HG03575 (cell line): ENCODE measurements at regions not wholly inside any gene's neighbourhood (a gene's known extent, or its start where the extent isn't known, plus 50 kb on each side); places are given as distances from the start of the nearest gene placed in this dataset.
"Not testable (repeated sequence)": the region's sequence is repeated elsewhere in the genome, so short reads cannot be mapped to it uniquely, and the experiment has no call there.

Source experiments
- ATAC-seq: cut with Tn5 transposase; IDR thresholded peaks from one replicate; pipeline ENCODE4 v1.9.1; 2021; ENCODE audit not compliant: unreplicated experiment, insufficient number of reproducible peaks, low FRiP score; ENCODE audit errors: extremely low read depth

DNA sequence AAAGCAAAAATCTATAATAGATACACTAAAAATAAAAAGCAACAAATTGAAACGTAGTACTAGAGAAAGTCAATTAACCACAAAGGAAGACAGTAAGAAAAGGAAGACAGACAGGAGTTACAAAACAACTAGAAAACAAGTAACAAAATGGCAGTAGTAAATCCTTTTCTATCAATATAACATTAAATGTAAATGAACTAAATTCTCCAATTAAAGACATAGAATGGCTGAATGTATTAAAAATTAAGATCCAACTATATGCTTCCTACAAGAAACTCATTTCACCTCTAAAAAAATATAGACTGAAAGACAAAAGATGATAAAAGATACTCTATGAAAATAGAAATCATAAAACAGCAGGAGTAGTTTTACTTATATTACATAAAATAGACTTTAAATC lies 79.1 kb downstream of the CTH start:
- no peak for ATAC-seq

DNA sequence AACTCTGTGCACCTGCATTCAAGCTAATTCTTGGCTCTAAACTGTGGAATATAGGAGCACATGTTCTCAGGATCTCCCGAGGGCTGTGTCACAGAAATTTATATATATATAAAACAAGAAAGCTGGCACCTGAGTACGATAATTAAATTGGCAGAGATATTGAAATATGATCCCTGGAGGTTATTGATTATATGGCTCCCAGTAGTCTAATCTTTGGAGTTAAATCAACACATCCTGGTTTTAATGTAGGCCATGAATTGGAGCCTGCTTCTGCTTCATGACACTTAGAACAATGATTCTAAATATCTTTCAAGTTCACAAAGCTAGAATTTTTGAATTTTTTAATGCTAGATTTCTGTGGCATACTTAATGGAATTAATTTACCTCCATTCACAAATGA lies 84.3 kb downstream of the CTH start:
- ATAC-seq: no peak

DNA sequence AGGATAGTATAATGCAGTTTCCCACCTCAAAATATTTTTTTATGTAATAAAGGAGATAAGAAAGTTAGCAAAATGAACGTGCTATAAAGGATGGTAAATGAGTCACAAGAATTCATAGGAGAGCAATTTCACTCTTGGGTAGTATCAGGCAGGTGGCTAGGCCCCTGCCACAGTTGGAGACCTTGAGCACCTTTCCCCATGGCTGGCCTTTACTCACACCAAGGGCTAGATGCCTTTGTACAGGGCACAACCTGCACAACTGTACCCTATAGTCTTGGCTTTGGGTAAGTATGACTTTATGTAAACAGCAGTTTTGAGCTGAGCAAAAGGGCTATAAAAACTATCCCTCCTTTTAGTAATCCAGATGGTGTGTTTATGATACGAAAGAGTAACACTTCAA lies 85.1 kb downstream of the CTH start:
- no peak for ATAC-seq

DNA sequence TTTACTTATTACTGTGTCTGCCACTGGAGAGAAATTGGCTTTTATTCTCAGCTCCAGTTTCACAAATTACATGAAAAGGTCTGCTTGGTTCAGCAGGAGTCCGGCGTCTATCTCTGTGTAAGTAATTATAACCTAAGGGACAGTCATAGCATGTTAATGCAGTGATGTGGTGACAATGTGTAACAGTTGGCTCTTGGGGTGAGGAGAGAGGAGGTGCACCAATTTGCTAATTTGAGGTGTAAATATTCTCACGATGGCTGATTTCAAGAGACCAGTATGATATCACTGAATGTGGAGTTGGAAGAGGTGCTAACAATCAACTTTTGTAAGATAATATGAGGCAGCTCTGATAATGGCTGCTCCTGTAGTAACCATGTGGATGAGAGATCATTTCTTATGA lies 86.1 kb downstream of the CTH start:
- ATAC-seq: no peak

DNA sequence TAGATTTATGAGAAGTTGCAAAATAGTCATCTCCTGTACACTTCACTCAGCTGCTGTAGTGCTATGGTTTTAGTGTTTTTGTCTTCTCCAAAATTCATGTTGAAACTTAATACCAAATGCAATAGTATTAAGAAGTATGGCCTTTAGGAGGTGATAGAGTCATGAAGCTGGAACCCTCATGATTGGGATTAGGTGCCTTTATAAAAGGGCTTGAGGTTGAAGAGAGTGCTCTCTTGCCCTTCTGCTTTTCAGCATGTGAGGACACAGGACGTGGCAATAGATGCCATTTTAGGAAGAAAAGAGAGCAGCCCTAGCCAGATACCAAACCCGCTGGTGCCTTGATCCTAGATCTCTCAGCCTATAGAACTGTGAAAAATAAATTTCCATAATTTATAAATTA lies 87.6 kb downstream of the CTH start:
- ATAC-seq: no peak

DNA sequence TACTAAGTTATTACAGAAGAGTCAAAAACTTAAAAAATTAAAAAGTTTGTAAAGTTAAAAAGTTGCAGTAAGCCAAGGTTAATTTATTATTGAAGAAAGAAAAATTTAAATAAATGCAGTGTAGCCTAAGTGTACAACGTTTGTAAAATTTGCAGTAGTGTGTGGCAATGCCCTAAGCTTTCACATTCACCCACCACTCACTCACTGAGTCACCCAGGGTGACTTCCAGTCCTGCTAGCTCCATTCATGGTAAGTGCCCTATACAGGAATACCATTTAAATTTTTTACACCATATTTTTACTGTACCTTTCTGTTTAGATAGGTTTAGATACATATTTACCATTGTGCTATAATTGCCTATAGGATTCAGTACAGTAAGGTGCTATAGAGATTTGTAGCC lies 88.6 kb downstream of the CTH start:
- no peak for ATAC-seq

DNA sequence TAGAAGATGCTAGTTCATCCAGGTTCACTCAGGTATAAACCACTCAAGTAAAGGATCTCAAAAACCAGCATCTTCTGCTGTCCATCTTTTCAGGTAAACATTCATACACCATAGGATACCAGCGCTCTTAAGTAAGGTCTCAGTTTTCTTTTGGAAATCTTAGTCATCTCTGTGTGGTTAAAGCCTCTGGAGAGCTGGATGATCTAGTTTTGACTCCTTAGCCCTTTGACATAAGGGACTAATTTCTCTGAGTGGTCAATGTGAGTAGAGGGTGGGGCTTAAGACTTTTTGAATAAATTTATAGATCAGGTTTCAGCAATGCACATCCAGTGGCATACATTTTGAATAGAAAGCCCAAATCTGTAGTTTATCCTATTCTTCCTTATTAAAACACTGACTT lies 92.3 kb downstream of the CTH start:
- ATAC-seq: no peak

DNA sequence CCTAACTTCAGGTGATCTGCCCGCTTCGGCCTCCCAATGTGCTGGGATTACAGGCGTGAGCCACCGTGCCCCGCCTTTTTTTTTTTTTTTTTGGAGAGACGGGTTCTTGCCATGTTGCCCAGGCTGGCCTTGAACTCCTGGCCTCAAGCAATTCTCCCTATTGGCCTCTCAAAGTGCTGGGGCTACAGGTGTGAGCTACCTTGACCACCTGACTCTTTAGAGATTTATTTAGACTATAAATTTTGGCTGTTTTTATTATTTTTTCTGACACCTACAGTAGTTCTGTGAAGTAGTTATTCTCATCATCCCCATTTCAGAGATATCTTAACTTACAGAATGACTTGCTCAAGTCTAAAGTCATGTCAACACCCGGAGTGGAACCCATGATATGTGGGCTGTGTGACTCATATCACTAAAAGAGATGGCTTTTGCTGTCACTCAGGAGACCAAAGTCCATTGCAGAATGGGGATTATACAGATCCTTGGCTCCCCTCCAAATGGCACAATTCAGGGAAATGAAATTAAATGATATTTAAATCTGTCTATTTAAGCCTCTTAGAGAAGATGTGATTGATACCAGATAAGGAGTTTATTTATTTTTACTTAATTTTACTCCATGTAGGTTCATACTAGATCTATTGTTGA lies 93.2 kb downstream of the CTH start:
- ATAC-seq: peak; percentile 88

DNA sequence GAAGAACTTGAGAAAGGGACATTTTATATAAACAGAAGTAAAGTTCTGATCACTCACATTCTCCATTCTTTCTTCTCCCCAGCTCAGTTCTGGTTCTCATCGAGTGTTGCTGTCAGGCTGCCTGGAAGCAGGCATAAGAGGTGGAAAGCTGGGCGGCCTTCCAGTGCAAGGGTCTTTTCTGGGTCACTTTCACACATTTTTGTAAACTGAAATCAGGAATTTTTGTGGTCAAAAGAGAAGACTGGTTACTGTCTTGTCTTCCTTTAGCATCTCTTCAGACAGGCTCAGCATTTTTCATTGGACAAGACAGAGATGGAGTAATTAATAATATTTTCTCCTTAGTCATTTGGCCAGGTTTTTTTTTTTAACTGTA lies 93.7 kb downstream of the CTH start:
- ATAC-seq: no peak

DNA sequence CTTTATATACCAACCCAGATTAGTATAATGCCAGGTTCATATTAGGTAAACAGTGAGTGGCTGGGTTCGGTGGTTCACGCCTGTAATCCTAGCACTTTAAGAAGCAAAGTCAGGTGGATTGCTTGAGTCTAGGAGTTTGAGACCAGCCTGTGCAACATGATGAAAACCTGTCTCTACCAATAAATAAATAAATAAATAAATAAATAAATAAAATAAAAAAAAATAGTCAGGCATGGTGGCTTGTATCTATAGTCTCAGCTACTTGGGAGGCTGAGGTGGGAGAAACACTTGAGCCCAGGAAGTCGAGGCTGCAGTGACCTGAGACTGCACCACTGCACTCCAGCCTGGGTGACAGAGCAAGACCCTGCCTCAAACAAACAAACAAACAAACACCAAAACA lies 96.9 kb downstream of the CTH start:
- ATAC-seq: not testable (repeated sequence)

DNA sequence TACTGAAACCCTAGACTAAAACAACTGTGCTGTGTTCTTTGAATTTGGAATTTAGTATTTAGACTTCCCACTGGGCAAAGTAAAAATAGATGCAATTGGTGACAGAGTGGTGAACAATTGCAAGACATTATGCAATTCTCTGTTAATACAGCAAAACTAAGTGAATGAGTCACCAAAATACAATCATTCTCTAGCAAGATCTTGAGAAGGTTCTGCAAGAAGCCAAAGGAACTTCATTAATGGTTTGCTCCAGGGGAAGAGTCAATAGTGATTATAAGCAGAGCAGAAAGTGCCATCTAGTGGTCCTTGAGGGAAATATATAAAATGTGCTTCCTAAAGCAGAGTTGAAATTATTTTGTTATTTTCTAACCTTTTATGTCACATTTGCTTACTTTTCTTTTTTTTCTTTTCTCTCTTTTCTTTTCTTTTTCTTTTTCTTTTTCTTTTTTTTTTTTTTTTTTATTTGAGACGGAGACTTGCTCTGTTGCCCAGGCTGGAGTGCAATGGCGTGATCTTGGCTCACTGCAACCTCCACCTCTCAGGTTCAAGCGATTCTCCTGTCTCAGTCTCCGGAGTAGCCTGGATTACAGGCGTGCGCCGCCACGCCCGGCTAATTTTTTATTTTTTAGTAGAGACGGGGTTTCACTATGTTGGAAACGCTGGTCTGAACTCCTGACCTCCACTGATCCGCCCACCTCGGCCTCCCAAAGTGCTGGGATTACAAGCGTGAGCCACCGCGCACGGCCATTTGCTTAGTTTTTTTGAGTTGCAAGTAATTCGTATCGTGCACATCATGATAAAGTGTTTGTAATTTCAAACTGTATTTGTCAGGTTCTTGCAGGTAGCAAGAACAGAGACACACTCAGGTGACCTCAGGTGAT lies 99.2 kb downstream of the CTH start:
- peak; percentile 84 for ATAC-seq

DNA sequence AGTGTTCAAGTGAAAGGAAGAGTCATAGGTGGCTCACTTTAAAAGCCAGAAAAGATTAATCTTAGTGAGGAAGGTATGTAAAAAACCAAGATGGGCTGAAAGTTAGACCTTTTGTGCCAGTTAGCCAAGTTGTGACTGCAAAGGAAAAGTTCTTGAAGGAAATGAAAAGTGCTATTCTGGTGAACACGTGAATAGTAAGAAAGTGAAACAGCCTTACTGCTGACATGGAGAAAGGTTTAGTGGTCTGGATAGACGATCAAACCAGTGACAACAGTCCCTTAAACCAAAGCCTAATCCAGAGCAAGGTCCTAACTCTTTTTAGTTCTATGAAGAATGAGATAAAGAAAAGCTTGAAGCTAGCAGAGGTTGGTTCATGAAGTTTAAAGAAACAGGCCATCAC lies 106.4 kb downstream of the CTH start:
- ATAC-seq: no peak

DNA sequence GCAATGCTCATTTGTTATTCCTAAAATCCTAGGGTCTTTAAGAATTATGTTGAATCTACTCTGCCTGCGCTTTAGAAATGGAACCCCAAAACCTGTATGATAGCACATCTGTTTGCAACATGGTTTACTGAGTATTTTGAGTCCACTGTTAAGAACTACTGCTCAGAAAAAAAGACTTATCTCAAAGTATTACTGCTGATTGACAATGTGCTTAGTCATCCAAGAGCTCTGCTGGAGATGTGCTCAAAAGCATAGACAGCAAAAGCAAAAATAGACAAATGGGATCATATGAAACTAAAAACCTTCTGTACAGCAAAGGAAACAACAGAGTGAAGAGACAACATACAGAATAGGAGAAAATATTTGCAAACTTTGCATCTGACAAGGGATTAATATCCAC lies 107.0 kb downstream of the CTH start:
- ATAC-seq: no peak

DNA sequence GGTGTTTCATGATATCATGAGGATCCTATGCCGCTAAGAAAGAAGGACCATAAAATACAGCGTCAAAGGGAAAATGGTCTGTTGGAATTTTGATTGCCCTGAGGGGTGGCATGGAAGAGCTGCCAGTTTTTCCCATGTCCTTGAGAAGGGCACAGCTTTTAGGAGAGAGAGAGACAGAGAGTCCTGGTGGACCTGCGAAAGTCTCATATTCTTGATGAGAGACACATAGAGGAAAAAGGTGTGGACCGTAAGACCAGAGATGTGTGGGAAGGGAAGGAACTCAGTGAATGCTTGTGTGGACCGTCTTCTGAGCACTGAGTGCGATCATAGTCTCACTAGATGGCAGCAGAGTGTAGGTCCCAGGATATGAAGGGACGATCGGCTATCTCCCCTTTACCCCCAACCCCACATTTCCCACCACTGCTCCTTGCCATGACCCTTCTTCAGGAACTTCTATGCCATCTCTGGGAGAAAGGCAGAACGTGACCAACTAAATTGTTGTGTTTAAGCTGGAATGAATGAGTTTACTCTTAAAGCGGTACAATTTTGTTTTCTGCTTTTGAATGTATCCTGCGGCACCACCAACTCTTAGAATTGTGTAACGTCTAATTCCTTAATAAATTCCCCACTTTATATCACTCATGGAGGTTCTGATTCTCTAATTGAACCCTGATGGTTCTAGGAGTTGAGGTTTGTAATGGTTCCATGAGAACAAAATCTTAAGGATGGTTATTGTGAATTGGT lies 117.7 kb downstream of the CTH start:
- no peak for ATAC-seq

DNA sequence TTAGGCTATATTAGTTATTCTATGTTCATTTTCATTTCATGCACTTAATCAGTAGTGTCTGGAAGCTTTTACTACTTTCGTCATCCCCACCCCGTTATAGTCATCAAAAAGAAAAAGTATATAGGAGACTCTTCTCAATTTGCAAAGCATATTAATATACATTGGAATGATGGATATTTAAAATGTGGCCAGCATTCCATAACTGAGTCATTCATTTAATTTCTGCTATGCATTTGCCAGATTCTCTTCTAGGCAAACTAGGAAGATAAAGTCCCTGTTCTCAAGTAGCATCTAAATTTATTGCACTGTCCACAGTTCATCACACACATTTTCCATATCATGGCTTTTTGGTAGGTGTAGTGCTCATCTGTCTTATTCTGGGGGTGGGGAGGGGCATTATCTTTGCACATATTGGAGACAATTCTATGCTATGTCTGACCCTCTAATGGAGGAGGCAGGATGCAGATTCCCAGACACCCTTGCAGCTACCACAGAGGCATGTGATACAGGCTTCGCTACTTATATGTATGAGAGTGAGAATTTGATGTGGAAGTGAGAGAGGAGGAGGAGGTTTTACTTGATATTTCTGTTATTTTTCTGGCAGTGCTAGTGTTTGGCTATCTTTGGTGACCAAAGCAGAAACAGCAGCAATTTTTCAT lies 125.8 kb downstream of the CTH start:
- no peak for ATAC-seq

DNA sequence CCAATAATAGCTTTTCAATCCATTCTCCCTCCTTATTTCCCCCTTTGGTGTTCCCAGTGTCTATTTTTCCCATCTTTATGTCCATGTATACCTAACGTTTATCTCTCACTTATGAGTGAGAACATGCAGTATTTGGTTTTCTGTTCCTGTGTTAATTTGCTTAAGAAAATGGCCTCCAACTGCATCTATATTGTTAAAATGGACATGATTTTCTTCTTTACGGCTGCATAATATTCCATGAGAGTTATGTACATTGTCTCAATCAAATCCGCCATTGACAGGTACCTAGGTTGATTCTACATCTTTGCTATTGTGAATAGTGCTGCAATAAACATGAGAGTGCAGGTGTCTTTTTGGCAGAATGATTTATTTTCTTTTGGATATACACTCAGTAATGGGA lies 126.7 kb downstream of the CTH start:
- ATAC-seq: no peak

DNA sequence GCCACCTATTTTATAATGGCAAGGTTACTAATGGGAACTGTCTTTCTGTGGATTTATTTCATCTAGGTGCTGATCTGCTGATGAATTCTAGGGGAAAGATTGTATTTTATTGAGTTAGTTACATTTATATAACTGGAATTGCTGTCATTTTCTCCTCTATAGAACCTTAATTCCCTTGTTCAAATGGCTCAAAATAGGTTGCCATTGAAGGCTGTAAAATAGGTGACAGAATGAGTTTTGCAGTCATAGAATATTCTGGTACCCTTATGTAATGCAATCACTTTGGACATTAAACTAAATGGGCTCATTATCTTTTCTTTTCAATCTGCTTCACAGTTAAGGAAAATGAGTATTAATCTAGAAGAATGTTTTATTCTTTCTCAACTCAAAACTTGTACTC lies 131.0 kb downstream of the CTH start:
- ATAC-seq: no peak

DNA sequence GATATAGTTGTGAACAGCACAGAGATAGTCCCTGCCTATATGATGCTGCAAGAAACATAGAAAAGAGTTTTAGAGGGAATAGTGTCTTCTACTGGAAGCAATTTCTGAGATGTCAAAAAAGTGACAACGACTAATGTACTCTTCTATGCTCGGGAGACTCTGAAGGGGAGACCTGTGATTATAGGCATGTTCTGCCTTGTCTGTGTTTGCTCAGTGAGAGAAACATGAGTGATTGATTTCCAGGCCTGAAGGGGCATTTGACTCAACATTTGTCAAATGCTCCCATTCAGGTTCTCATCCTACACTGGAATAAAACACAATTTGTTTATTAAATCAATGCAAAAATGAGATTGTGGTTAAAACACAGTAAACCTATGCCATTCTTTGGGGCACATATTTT lies 131.8 kb downstream of the CTH start:
- ATAC-seq: no peak

DNA sequence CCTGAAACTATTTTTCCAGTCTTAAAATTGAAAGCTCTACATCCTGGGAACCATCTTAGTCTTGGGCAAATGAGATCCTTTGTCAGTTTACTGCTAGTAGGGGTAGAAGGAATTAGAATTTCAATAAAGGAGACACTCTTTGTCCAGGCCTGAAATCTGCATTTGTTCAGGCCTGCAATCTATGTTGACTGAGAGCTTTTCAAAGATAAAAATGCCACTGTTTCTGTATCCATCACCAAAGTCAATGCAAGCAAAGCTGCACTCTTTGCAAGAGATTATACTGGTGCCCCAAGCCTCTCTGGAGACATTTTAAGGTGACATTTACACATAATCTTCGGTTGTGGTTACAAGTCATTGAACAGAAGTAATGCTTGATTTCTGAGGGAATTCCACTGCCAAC lies 135.7 kb downstream of the CTH start:
- no peak for ATAC-seq
